SK-N-MC (cell line): ENCODE measurements at regions not wholly inside any gene's neighbourhood (a gene's known extent, or its start where the extent isn't known, plus 50 kb on each side); places are given as distances from the start of the nearest gene placed in this dataset.

Experiments used
- EZH2 ChIP-seq: fragments of 200-600 bp; sonication (generic); IDR thresholded peaks from one replicate; pipeline ENCODE4 v1.6.1; 2017; ENCODE audit warnings: antibody characterized with exemption
- FOXP2 ChIP-seq: optimal IDR thresholded peaks from 2 replicates; pipeline ENCODE3; 2011; ENCODE audit warnings: mild to moderate bottlenecking, moderate library complexity; ENCODE audit not compliant: insufficient read depth; ENCODE audit errors: extremely low read length, control extremely low read depth
- POLR2AphosphoS5 ChIP-seq: IDR thresholded peaks from 2 replicates; pipeline ENCODE4 v1.6.1; 2012; ENCODE audit warnings: mild to moderate bottlenecking, low read depth, low read length, borderline replicate concordance

- TF ChIP-seq POLR2AphosphoS5 (no peak), EZH2 (no peak), FOXP2 (no peak)
Measured at GRCh38 chr2:8511868-8512612, 169.8 kb upstream of the ID2 start.
